Right ventricle myocardium inferior (tissue), 1 donor: ENCODE measurements at regions not wholly inside any gene's neighbourhood (a gene's known extent, or its start where the extent isn't known, plus 50 kb on each side); places are given as distances from the start of the nearest gene placed in this dataset.
"Not testable (repeated sequence)": the region's sequence is repeated elsewhere in the genome, so short reads cannot be mapped to it uniquely, and the experiment has no call there.

Experiments
- ATAC-seq: fragments of 200-7000 bp; cut with Tn5 transposase; one replicate; pipeline ENCODE4 v1.9.1; 2020; ENCODE audit warnings: mild to moderate bottlenecking, moderate library complexity
- DNase-seq: peaks from one replicate; pipeline ENCODE4 v3.0.0; 2021; ENCODE audit errors: missing footprints
- intact Hi-C: fragments of 100-400 bp; cut with DNase I; formaldehyde crosslinking; loops from one replicate; pipeline ENCODE4 v1.11.0; 2022
- donor health status: DM: no; HTN: yes; CAD: no; lungs with severe emphysema.

- intact Hi-C loops = no loop called here
- DNase-seq (no peak), ATAC-seq (no peak)
Observed at GRCh38 chr9:713091-713490, 128.4 kb upstream of the DMRT1 start.

GRCh38 chr9:714675-715074 is 126.8 kb upstream of the DMRT1 start:
- ATAC-seq (no peak), DNase-seq (no peak)
- intact Hi-C loops = loop anchor here (2.0 kb wide), 1 partner anchor 20 kb away; no protein-coding TSS in a partner anchor

- intact Hi-C loops = loop anchor here (2.0 kb wide), 1 partner anchor 20 kb away; no protein-coding TSS in a partner anchor
- DNase-seq (no peak), ATAC-seq (peak; percentile 28)
Observed at GRCh38 chr9:715300-715699, 126.2 kb upstream of the DMRT1 start.

- intact Hi-C loops = loop anchor here (2.0 kb wide), 1 partner anchor 21 kb away; no protein-coding TSS in a partner anchor
- ATAC-seq (peak; percentile 77), DNase-seq (no peak)
Observed at GRCh38 chr9:715743-716400, 125.6 kb upstream of the DMRT1 start.

GRCh38 chr9:717722-718121 is 123.8 kb upstream of the DMRT1 start:
- intact Hi-C loops = no loop called here
- DNase-seq (no peak), ATAC-seq (no peak)

- no peak for ATAC-seq
- no peak for DNase-seq
- intact Hi-C loops = no loop called here
Observed at GRCh38 chr9:720239-720881, 121.1 kb upstream of the DMRT1 start.

GRCh38 chr9:722388-722980 is 119.0 kb upstream of the DMRT1 start:
- DNase-seq (no peak), ATAC-seq (no peak)
- intact Hi-C loops = no loop called here

GRCh38 chr9:724461-724860 is 117.0 kb upstream of the DMRT1 start:
- intact Hi-C loops, ATAC-seq, DNase-seq: not testable (repeated sequence)

- ATAC-seq (no peak), DNase-seq (no peak)
- intact Hi-C loops = no loop called here
Observed at GRCh38 chr9:726005-726404, 115.5 kb upstream of the DMRT1 start.

GRCh38 chr9:727767-728166 is 113.7 kb upstream of the DMRT1 start:
- intact Hi-C loops = no loop called here
- DNase-seq (no peak), ATAC-seq (no peak)

- intact Hi-C loops = no loop called here
- ATAC-seq = no peak
- no peak for DNase-seq
Observed at GRCh38 chr9:728535-728934, 113.0 kb upstream of the DMRT1 start.

GRCh38 chr9:731474-731873 is 110.0 kb upstream of the DMRT1 start:
- ATAC-seq = no peak
- intact Hi-C loops = no loop called here
- no peak for DNase-seq

GRCh38 chr9:734831-735511 is 106.5 kb upstream of the DMRT1 start:
- DNase-seq (no peak), ATAC-seq (peak; percentile 38)
- intact Hi-C loops = no loop called here

GRCh38 chr9:737400-738120 is 103.9 kb upstream of the DMRT1 start:
- no peak for DNase-seq
- intact Hi-C loops = no loop called here
- peak; percentile 7 for ATAC-seq

GRCh38 chr9:738209-738915 is 103.1 kb upstream of the DMRT1 start:
- peak; percentile 77 for ATAC-seq
- intact Hi-C loops = no loop called here
- no peak for DNase-seq

- no peak for DNase-seq
- ATAC-seq = no peak
- intact Hi-C loops = no loop called here
Observed at GRCh38 chr9:739362-739761, 102.1 kb upstream of the DMRT1 start.

- DNase-seq (no peak), ATAC-seq (no peak)
- intact Hi-C loops = loop anchor here (10.0 kb wide), 1 partner anchor 45 kb away; no protein-coding TSS in a partner anchor
Observed at GRCh38 chr9:740221-740620, 101.3 kb upstream of the DMRT1 start.

- DNase-seq (no peak), ATAC-seq (no peak)
- intact Hi-C loops = loop anchor here (10.0 kb wide), 1 partner anchor 47 kb away; no protein-coding TSS in a partner anchor
Observed at GRCh38 chr9:742104-742503, 99.4 kb upstream of the DMRT1 start.
